OCI-LY3 (cell line): ENCODE measurements at regions not wholly inside any gene's neighbourhood (a gene's known extent, or its start where the extent isn't known, plus 50 kb on each side); places are given as distances from the start of the nearest gene placed in this dataset.

ENCODE experiments used
- H2AFZ ChIP-seq: fragments of 200-600, 300-600 bp; shearing (Covaris generic); 2 replicates; pipeline ENCODE4 v1.6.0; 2014; ENCODE audit warnings: antibody characterized with exemption, low read depth, low read length
- H3K27ac ChIP-seq: fragments of 200-600, 300-600 bp; sonication (generic); 2 replicates; pipeline ENCODE4 v1.5.1; 2014; ENCODE audit warnings: mild to moderate bottlenecking, low read length, moderate library complexity, mixed read lengths
- H3K27me3 ChIP-seq: fragments of 200-600, 300-600 bp; sonication (generic); 2 replicates; pipeline ENCODE4 v1.6.1; 2014; ENCODE audit warnings: low read depth, low read length, mixed read lengths
- H3K36me3 ChIP-seq: fragments of 200-600, 300-600 bp; sonication (generic); replicated peaks from 2 replicates; pipeline ENCODE3; 2014; ENCODE audit warnings: low read depth, low read length, mixed read lengths
- H3K4me1 ChIP-seq: fragments of 300-600, 200-600 bp; sonication (generic); 2 replicates; pipeline ENCODE4 v1.6.1; 2014; ENCODE audit warnings: low read length, mixed read lengths
- H3K4me2 ChIP-seq: fragments of 200-600, 300-600 bp; sonication (generic); 2 replicates; pipeline ENCODE4 v1.6.1; 2014; ENCODE audit warnings: low read length, mixed read lengths
- H3K4me3 ChIP-seq: fragments of 300-600, 200-600 bp; sonication (generic); 2 replicates; pipeline ENCODE4 v1.5.1; 2014; ENCODE audit warnings: antibody characterized with exemption, mild to moderate bottlenecking, low read length, moderate library complexity
- H3K79me2 ChIP-seq: fragments of 300-600, 200-600 bp; shearing (Covaris generic); 2 replicates; pipeline ENCODE4 v1.6.1; 2014; ENCODE audit warnings: mild to moderate bottlenecking, low read length, mixed read lengths
- H3K9ac ChIP-seq: fragments of 300-600, 200-600 bp; shearing (Covaris generic); 2 replicates; pipeline ENCODE4 v1.6.0; 2014; ENCODE audit warnings: mild to moderate bottlenecking, low read length, moderate library complexity
- H3K9me3 ChIP-seq: fragments of 200-600, 300-600 bp; shearing (Covaris generic); 2 replicates; pipeline ENCODE4 v1.6.1; 2014; ENCODE audit warnings: low read length, mixed read lengths; ENCODE audit not compliant: insufficient read depth
- H4K20me1 ChIP-seq: fragments of 200-600, 300-600 bp; sonication (generic); 2 replicates; pipeline ENCODE4 v1.6.1; 2016; ENCODE audit warnings: low read length, mixed read lengths; ENCODE audit not compliant: insufficient read depth
- EZH2phosphoT487 ChIP-seq: fragments of 200-600 bp; shearing (Covaris generic); IDR thresholded peaks from 2 replicates; pipeline ENCODE4 v1.6.1; 2018; ENCODE audit warnings: antibody characterized with exemption, mixed run types, low read depth
- TF ChIP-seq, protein P1 (sequence below): fragments of 200-600, 300-600 bp; sonication (generic); IDR thresholded peaks from 2 replicates; pipeline ENCODE4 v1.5.1; 2014; ENCODE audit warnings: antibody characterized with exemption, low read length, low read depth

DNA sequence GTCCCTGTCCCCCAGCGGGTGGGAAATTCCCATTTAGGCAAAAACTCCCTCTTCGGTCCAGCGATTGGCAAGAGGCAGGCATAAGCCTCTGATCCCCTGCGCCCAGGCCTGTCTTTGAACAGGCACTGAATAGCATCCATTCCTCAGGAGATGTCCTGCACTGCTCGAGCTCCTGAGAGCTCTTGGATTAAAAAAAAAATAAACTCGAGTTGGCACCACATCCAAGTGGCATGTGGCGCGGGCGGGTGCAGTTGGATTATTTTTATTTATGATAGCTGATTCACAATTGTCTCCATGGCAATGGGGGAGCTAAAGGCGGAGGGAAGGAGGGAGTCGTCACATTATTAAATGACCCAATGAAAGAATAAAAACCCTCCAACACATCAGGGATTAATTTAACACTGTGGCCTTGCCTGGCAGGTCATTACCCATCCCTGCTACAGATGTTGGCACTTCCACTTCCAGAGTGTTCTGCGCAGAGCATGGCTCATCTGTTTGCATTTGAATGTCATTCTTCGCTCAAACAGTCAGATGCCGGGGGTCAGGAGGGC is 207.2 kb downstream of the AACS start:
- Histone ChIP-seq H3K79me2 (no peaks in the 10 kb centered on the region), H3K36me3 (no peaks in the 10 kb centered on the region), H4K20me1 (no peaks in the 10 kb centered on the region), H3K4me3 (no peak overlapping the region), H3K4me2 (no peak overlapping the region), H3K9ac (no peak overlapping the region), H3K4me1 (no peaks in the 10 kb centered on the region), H3K27me3 (peaks cover 11% of the 10 kb centered on the region; the same call in 1 of the 2 replicates), H3K27ac (no peak overlapping the region), H2AFZ (no peak overlapping the region), H3K9me3 (no peaks in the 10 kb centered on the region)
- TF ChIP-seq, protein P1, sequence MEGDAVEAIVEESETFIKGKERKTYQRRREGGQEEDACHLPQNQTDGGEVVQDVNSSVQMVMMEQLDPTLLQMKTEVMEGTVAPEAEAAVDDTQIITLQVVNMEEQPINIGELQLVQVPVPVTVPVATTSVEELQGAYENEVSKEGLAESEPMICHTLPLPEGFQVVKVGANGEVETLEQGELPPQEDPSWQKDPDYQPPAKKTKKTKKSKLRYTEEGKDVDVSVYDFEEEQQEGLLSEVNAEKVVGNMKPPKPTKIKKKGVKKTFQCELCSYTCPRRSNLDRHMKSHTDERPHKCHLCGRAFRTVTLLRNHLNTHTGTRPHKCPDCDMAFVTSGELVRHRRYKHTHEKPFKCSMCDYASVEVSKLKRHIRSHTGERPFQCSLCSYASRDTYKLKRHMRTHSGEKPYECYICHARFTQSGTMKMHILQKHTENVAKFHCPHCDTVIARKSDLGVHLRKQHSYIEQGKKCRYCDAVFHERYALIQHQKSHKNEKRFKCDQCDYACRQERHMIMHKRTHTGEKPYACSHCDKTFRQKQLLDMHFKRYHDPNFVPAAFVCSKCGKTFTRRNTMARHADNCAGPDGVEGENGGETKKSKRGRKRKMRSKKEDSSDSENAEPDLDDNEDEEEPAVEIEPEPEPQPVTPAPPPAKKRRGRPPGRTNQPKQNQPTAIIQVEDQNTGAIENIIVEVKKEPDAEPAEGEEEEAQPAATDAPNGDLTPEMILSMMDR, result no peak
- no peak for TF ChIP-seq EZH2phosphoT487

DNA sequence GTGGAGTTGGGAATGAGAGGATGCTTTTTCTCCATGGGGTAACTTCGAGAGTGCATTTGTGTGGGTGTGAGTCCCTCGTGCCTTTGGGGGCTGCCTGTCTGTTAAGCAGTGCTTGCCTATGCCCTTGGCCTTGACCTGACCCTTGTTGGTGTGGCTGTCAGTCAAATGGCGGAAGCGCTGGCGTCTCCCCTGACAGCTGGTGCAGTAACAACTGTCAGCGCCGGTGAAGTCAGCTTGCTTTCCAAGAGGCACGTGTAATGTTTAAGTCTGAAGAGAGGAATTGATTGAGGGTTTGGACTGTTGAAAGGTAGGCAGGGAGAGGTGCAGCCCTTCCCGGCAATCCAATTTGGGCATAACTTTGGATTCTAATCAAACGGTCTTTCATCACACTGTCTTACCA is 211.3 kb downstream of the AACS start:
- H3K79me2 ChIP-seq, result no peaks in the 10 kb centered on the region

DNA sequence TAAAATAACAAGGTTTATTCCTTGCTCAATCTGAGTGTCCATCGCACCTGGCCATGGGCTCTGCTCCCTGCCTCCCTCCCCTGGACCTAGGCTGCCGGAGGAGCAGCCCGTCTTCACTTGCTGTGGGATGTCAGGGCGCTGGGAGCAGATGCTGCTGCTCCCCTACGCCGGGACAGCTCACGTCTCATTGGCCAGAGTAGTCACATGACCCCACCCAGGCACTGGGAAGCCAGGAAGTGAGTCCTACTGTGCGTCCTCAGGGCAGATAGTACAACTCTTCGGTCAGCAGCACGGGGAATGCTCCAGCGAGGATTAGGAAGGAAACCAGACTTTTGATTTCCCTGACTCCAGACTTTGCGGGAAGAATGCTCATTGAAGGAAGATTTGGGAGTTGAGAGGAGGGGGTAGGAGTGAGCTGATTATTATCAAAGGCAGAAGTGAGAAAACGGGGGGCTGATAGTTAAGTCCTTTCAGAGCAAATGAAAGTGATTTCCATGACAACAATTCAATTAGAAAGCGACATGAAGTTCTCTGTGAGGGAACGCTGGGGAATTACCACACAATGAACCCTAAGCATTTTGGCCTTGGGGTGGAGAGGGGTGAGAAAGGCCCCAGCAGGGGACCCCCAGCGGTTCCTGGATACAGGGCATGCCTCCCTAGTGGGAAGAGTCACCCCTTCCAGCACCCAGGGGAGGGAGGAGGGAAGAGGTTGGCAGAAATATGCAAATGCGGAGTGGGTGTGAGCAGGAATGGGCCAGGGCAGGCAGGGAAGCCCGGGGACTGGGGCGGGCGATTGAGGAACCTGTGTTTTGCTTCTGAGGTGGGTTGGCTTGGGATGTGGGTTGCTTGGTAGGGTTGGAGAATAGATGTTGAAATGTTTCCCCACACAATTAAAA is 215.5 kb downstream of the AACS start:
- Histone ChIP-seq H2AFZ (no peak overlapping the region), H3K4me2 (no peak overlapping the region), H3K9me3 (no peaks in the 10 kb centered on the region), H3K4me3 (no peak overlapping the region), H3K27ac (no peak overlapping the region), H3K36me3 (no peaks in the 10 kb centered on the region), H4K20me1 (no peaks in the 10 kb centered on the region), H3K9ac (no peak overlapping the region), H3K4me1 (peaks cover 16% of the 10 kb centered on the region), H3K27me3 (peaks cover 25% of the 10 kb centered on the region), H3K79me2 (no peaks in the 10 kb centered on the region)
- TF ChIP-seq, protein P1, result no peak
- no peak for TF ChIP-seq EZH2phosphoT487

More for the DNA sequence above, 211.3 kb downstream of the AACS start:
- H3K4me1 ChIP-seq, result peaks cover 16% of the 10 kb centered on the region
- no peak overlapping the region for H3K4me2 ChIP-seq
- TF ChIP-seq, protein P1, result no peak
- no peak for TF ChIP-seq EZH2phosphoT487
- no peaks in the 10 kb centered on the region for H4K20me1 ChIP-seq
- H3K27me3 ChIP-seq, result no peaks in the 10 kb centered on the region
- H2AFZ ChIP-seq, result no peak overlapping the region
- H3K27ac ChIP-seq, result no peak overlapping the region
- no peak overlapping the region for H3K9ac ChIP-seq
- no peak overlapping the region for H3K4me3 ChIP-seq
- no peaks in the 10 kb centered on the region for H3K9me3 ChIP-seq
- no peaks in the 10 kb centered on the region for H3K36me3 ChIP-seq

DNA sequence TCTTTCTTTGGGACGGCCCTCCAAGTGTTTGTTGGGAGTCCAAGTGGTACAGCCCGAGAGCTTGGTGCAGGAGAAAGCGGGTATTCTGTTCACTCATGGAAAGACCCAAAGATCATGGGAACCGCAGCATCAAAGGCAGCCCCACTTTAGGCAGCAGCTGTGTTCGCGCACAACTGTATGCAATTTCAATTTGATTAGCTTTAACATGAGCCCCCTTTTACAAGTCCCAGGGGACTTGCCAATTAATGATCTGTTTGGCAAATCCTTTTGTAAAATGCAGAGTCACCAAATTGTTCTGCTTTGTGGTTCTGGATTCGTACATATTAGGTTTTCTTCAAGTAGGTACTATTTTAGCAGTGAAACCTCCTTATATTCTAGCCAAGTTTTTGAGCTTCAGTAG is 217.7 kb downstream of the AACS start:
- Histone ChIP-seq H4K20me1 (no peaks in the 10 kb centered on the region), H3K4me3 (no peak overlapping the region), H3K4me2 (no peak overlapping the region), H3K4me1 (peaks cover 26% of the 10 kb centered on the region), H2AFZ (no peak overlapping the region), H3K27ac (no peak overlapping the region), H3K9me3 (no peaks in the 10 kb centered on the region), H3K9ac (no peak overlapping the region), H3K36me3 (no peaks in the 10 kb centered on the region), H3K79me2 (no peaks in the 10 kb centered on the region), H3K27me3 (peaks cover 25% of the 10 kb centered on the region)
- TF ChIP-seq EZH2phosphoT487, result no peak
- TF ChIP-seq, protein P1, result no peak
